ENCODE measurements at regions not wholly inside any gene's neighbourhood (a gene's known extent, or its start where the extent isn't known, plus 50 kb on each side); places are given as distances from the start of the nearest gene placed in this dataset.

DNA sequence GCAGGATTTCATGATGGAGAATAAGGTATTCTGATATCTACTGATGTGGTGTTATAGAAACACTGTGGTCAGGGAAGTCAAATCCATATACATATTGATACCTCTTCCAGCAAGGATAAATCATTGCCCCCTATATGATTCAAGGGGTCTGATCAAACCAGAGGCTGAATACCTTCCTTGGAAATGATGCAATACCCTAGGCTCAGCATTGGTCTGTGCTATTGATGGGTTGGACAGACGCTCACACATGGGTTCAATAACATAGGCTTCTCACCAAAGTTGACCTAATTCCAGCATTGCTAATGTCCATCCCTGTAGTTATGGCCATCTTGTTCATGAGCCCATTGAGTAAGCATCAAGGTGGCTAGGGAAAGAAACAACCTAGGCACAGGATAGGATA is 257.0 kb upstream of the USP24 start:
- 0 out of 3 replicates have a peak, but pooled peaks cover 2% of the 10 kb centered on the region for H3K9me3 ChIP-seq
- no peak for ATAC-seq
- peak overlapping the region; percentile 45; the same call in 2 of the 3 replicates for H3K4me2 ChIP-seq
- TF ChIP-seq MAZ (IDR thresholded peaks at IDR 0.05; ENCODE audit: borderline replicate concordance, low read depth, low read length) (no peak), ZNF302 (CRISPR knock-in tag; IDR thresholded peaks at IDR 0.05) (no peak), PBX3 (IDR thresholded peaks at IDR 0.05) (no peak), EHMT2 (IDR thresholded peaks at IDR 0.05; ENCODE audit: low read depth) (no peak), TP53 (CRISPR knock-in tag; IDR thresholded peaks at IDR 0.05) (no peak), CEBPB (IDR thresholded peaks at IDR 0.05) (no peak), HOXA7 (CRISPR knock-in tag; IDR thresholded peaks at IDR 0.05) (no peak), RCOR1 (IDR thresholded peaks at IDR 0.05; ENCODE audit: low read depth, low read length) (no peak), POLR2AphosphoS2 (conservative IDR thresholded peaks at IDR 0.05; ENCODE audit: low read length) (no peak), CHD4 (IDR thresholded peaks at IDR 0.05; ENCODE audit: borderline replicate concordance) (no peak), E2F6 (IDR thresholded peaks at IDR 0.05; ENCODE audit: borderline replicate concordance, low read depth) (no peak), EP300 (IDR thresholded peaks at IDR 0.05) (no peak), BHLHE40 (IDR thresholded peaks at IDR 0.05; ENCODE audit: low read depth, low read length) (no peak), CBX2 (IDR thresholded peaks at IDR 0.05; ENCODE audit: borderline replicate concordance, low read depth) (no peak), USF2 (IDR thresholded peaks at IDR 0.05) (no peak), POLR2A (IDR thresholded peaks at IDR 0.05; ENCODE audit: low read length) (no peak), ZSCAN20 (CRISPR knock-in tag; IDR thresholded peaks at IDR 0.05) (no peak), SMC3 (IDR thresholded peaks at IDR 0.05) (no peak)
- TF ChIP-seq, protein P1, sequence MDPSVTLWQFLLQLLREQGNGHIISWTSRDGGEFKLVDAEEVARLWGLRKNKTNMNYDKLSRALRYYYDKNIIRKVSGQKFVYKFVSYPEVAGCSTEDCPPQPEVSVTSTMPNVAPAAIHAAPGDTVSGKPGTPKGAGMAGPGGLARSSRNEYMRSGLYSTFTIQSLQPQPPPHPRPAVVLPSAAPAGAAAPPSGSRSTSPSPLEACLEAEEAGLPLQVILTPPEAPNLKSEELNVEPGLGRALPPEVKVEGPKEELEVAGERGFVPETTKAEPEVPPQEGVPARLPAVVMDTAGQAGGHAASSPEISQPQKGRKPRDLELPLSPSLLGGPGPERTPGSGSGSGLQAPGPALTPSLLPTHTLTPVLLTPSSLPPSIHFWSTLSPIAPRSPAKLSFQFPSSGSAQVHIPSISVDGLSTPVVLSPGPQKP (IDR thresholded peaks at IDR 0.05; ENCODE audit: low read depth, low read length): no peak
- TF ChIP-seq, protein P2, sequence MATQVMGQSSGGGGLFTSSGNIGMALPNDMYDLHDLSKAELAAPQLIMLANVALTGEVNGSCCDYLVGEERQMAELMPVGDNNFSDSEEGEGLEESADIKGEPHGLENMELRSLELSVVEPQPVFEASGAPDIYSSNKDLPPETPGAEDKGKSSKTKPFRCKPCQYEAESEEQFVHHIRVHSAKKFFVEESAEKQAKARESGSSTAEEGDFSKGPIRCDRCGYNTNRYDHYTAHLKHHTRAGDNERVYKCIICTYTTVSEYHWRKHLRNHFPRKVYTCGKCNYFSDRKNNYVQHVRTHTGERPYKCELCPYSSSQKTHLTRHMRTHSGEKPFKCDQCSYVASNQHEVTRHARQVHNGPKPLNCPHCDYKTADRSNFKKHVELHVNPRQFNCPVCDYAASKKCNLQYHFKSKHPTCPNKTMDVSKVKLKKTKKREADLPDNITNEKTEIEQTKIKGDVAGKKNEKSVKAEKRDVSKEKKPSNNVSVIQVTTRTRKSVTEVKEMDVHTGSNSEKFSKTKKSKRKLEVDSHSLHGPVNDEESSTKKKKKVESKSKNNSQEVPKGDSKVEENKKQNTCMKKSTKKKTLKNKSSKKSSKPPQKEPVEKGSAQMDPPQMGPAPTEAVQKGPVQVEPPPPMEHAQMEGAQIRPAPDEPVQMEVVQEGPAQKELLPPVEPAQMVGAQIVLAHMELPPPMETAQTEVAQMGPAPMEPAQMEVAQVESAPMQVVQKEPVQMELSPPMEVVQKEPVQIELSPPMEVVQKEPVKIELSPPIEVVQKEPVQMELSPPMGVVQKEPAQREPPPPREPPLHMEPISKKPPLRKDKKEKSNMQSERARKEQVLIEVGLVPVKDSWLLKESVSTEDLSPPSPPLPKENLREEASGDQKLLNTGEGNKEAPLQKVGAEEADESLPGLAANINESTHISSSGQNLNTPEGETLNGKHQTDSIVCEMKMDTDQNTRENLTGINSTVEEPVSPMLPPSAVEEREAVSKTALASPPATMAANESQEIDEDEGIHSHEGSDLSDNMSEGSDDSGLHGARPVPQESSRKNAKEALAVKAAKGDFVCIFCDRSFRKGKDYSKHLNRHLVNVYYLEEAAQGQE (IDR thresholded peaks at IDR 0.05): no peak
- no peak for FAIRE-seq
- H3K4me3 ChIP-seq: no peak overlapping the region
- ChIA-PET POLR2A (no interaction called here), CTCF (no interaction called here)
- 86% methylated on average over 1 of the region's 1 CpG for WGBS (ENCODE audit: missing lambda C conversion rate)
- H3K27ac ChIP-seq: peak overlapping the region; percentile 66 to 88
- H3K4me1 ChIP-seq: peaks cover 44% of the 10 kb centered on the region
- DNase-seq (ENCODE audit: low read depth in 1 of 2, low spot score in 1 of 2): no peak
